ENCODE measurements at regions not wholly inside any gene's neighbourhood (a gene's known extent, or its start where the extent isn't known, plus 50 kb on each side); places are given as distances from the start of the nearest gene placed in this dataset.
"Not testable (repeated sequence)": the region's sequence is repeated elsewhere in the genome, so short reads cannot be mapped to it uniquely, and the experiment has no call there.

DNA sequence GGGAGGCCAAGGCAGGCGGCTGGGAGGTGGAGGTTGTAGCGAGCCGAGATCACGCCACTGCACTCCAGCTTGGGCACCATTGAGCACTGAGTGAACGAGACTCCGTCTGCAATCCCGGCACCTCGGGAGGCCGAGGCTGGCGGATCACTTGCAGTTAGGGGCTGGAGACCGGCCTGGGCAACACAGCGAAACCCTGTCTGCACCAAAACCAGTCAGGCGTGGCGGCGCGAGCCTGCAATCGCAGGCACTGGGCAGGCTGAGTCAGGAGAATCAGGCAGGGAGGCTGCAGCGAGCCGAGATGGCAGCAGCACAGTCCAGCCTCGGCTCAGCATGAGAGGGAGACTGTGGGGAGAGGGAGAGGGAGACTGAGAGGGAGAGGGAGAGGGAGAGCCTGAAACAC lies 126.0 kb upstream of the PTPRG start:
- TF ChIP-seq, protein P1, sequence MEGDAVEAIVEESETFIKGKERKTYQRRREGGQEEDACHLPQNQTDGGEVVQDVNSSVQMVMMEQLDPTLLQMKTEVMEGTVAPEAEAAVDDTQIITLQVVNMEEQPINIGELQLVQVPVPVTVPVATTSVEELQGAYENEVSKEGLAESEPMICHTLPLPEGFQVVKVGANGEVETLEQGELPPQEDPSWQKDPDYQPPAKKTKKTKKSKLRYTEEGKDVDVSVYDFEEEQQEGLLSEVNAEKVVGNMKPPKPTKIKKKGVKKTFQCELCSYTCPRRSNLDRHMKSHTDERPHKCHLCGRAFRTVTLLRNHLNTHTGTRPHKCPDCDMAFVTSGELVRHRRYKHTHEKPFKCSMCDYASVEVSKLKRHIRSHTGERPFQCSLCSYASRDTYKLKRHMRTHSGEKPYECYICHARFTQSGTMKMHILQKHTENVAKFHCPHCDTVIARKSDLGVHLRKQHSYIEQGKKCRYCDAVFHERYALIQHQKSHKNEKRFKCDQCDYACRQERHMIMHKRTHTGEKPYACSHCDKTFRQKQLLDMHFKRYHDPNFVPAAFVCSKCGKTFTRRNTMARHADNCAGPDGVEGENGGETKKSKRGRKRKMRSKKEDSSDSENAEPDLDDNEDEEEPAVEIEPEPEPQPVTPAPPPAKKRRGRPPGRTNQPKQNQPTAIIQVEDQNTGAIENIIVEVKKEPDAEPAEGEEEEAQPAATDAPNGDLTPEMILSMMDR (IDR thresholded peaks at IDR 0.05; ENCODE audit: low read length) = not testable (repeated sequence)
- not testable (repeated sequence) for TF ChIP-seq EZH2 (IDR thresholded peaks at IDR 0.05; ENCODE audit: borderline replicate concordance, low read length)

Measured in OCI-LY1 (cell line).